Mammary epithelial cell (primary cell): ENCODE measurements at regions not wholly inside any gene's neighbourhood (a gene's known extent, or its start where the extent isn't known, plus 50 kb on each side); places are given as distances from the start of the nearest gene placed in this dataset.

Experiments
- EZH2 ChIP-seq: IDR thresholded peaks from 2 replicates; pipeline ENCODE4 v1.6.1; 2012; ENCODE audit warnings: low read length, inconsistent platforms, borderline replicate concordance
- TF ChIP-seq, protein P1 (sequence below), 2 donors: IDR thresholded peaks in 1 of 2; conservative IDR thresholded peaks in 1 of 2; 2 replicates each; pipeline ENCODE4 v1.5.1; 2011 to 2012; ENCODE audit warnings: inconsistent platforms in 2 of 2, low read length in 2 of 2, mild to moderate bottlenecking in 2 of 2, control low read depth in 1 of 2, low read depth in 1 of 2; ENCODE audit not compliant: insufficient read depth in 1 of 2; ENCODE audit errors: extremely low read depth in 1 of 2

DNA sequence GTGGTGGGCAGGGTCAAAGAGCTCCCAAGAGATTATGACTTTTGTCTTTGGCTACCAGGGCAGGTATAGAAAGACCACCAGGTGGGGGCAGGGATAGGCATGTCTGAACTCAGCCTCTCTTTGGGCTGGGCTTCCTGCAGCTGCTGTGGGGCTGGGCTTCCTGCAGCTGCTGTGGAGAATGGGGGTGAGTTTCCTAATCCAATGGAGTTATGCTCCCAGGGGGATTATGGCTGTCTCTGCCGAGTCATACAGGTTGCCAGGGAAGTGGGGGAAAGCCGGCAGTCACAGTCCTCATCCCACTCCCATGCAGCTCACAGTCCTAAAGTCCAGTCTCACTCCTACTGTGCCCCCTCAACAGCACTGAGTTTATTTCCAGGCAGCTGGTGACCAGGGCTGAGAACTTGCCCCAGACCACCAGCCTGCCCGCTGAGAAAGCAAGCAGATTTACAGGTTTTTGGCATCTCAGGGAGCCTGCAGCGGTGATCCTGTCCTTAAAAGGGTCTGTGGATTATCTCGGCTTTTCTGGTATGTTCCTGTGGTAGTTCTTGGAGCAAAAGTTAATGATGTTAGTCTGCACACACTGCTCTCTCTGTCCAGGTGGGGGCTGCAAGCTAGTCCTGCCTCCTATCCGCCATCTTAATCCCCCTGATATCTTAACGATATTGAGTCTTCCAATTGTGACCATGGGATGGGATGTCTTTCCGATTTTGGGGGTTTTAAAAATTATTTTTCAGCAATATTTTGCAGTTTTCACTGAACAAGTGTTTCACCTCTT, 133.4 kb downstream of the RTL9 start:
- TF ChIP-seq, protein P1, sequence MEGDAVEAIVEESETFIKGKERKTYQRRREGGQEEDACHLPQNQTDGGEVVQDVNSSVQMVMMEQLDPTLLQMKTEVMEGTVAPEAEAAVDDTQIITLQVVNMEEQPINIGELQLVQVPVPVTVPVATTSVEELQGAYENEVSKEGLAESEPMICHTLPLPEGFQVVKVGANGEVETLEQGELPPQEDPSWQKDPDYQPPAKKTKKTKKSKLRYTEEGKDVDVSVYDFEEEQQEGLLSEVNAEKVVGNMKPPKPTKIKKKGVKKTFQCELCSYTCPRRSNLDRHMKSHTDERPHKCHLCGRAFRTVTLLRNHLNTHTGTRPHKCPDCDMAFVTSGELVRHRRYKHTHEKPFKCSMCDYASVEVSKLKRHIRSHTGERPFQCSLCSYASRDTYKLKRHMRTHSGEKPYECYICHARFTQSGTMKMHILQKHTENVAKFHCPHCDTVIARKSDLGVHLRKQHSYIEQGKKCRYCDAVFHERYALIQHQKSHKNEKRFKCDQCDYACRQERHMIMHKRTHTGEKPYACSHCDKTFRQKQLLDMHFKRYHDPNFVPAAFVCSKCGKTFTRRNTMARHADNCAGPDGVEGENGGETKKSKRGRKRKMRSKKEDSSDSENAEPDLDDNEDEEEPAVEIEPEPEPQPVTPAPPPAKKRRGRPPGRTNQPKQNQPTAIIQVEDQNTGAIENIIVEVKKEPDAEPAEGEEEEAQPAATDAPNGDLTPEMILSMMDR (conservative IDR thresholded peaks at IDR 0.05 in 1 of 2, IDR thresholded peaks at IDR 0.05 in 1 of 2; ENCODE audit: extremely low read depth in 1 of 2, insufficient read depth in 1 of 2, low read depth in 1 of 2, low read length in 2 of 2), result no peak
- TF ChIP-seq EZH2, result no peak
